ENCODE measurements at regions not wholly inside any gene's neighbourhood (a gene's known extent, or its start where the extent isn't known, plus 50 kb on each side); places are given as distances from the start of the nearest gene placed in this dataset.
"Not testable (repeated sequence)": the region's sequence is repeated elsewhere in the genome, so short reads cannot be mapped to it uniquely, and the experiment has no call there.

GRCh38 chr10:36872702-36873393, 252.6 kb upstream of the ANKRD30A start:
- no peak for DNase-seq

GRCh38 chr10:36840788-36841187, 284.6 kb upstream of the ANKRD30A start:
- no peak for DNase-seq

GRCh38 chr10:36837416-36837815, 288.0 kb upstream of the ANKRD30A start:
- no peak for DNase-seq

GRCh38 chr10:36819781-36820180, 305.6 kb upstream of the ANKRD30A start:
- no peak for DNase-seq

- DNase-seq: no peak
Observed at GRCh38 chr10:36817898-36818297, 307.5 kb upstream of the ANKRD30A start.

- DNase-seq: no peak
Observed at GRCh38 chr10:36808625-36809362, 316.6 kb upstream of the ANKRD30A start.

GRCh38 chr10:36803229-36803628, 322.2 kb upstream of the ANKRD30A start:
- no peak for DNase-seq

- no peak for DNase-seq
Observed at GRCh38 chr10:36802490-36803153, 322.8 kb upstream of the ANKRD30A start.

- no peak for DNase-seq
Observed at GRCh38 chr10:36801660-36802059, 323.7 kb upstream of the ANKRD30A start.

GRCh38 chr10:36794981-36795380, 330.4 kb upstream of the ANKRD30A start:
- DNase-seq: no peak

GRCh38 chr10:36789974-36790373, 335.4 kb upstream of the ANKRD30A start:
- no peak for DNase-seq

- DNase-seq: no peak
Observed at GRCh38 chr10:36788152-36788551, 337.2 kb upstream of the ANKRD30A start.

- DNase-seq: no peak
Observed at GRCh38 chr10:36783400-36783799, 342.0 kb upstream of the ANKRD30A start.

GRCh38 chr10:36781570-36781969, 343.8 kb upstream of the ANKRD30A start:
- DNase-seq: no peak

- no peak for DNase-seq
Observed at GRCh38 chr10:36780158-36780557, 345.2 kb upstream of the ANKRD30A start.

GRCh38 chr10:36779238-36779846, 346.1 kb upstream of the ANKRD30A start:
- DNase-seq: no peak

- DNase-seq: no peak
Observed at GRCh38 chr10:36778651-36779050, 346.7 kb upstream of the ANKRD30A start.

- DNase-seq: no peak
Observed at GRCh38 chr10:36773652-36774051, 351.7 kb upstream of the ANKRD30A start.

- DNase-seq: no peak
Observed at GRCh38 chr10:36771725-36772124, 353.7 kb upstream of the ANKRD30A start.

GRCh38 chr10:36769741-36770140, 355.7 kb upstream of the ANKRD30A start:
- not testable (repeated sequence) for DNase-seq

GRCh38 chr10:36766940-36767339, 358.5 kb upstream of the ANKRD30A start:
- no peak for DNase-seq

GRCh38 chr10:36766415-36766810, 359.0 kb upstream of the ANKRD30A start:
- no peak for DNase-seq

GRCh38 chr10:36765782-36766414, 359.5 kb upstream of the ANKRD30A start:
- no peak for DNase-seq

All from CD4-positive, alpha-beta T cell treated with Interleukin-4 for 4 hours (primary cell).